GM18520 (cell line): ENCODE measurements at regions not wholly inside any gene's neighbourhood (a gene's known extent, or its start where the extent isn't known, plus 50 kb on each side); places are given as distances from the start of the nearest gene placed in this dataset.
A peak's percentile ranks its signal among the peaks of the same experiment; 100 is the strongest.
"Not testable (repeated sequence)": the region's sequence is repeated elsewhere in the genome, so short reads cannot be mapped to it uniquely, and the experiment has no call there.

Experiments used
- ATAC-seq: cut with Tn5 transposase; IDR thresholded peaks from one replicate; pipeline ENCODE4 v1.9.1; 2021; ENCODE audit not compliant: unreplicated experiment

GRCh38 chr4:170729236-170729635 lies 639.5 kb upstream of the AADAT start:
- no peak for ATAC-seq

- ATAC-seq, result no peak
These were observed 634.4 kb upstream of the AADAT start for GRCh38 chr4:170724191-170724590.

DNA sequence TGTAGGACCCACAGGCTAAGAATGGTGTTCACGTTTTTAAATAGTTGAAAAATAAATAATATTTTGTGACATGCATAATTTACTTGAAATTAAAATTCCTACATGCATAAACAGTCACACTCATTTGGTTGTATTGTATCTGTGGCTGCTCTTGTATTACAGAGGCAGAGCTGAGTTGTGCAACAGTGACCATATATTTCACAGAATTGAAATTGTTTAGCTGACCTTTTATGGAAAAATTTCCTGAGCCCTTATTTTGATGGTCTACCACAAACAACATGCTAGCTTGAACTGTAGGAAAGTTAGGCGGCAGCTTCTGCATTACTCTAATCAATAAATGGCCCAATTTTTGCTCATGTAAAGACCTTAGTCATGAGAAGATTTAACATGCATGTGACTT lies 633.4 kb upstream of the AADAT start:
- ATAC-seq, result no peak

- ATAC-seq, result no peak
These were observed 632.1 kb upstream of the AADAT start for GRCh38 chr4:170721812-170722373.

DNA sequence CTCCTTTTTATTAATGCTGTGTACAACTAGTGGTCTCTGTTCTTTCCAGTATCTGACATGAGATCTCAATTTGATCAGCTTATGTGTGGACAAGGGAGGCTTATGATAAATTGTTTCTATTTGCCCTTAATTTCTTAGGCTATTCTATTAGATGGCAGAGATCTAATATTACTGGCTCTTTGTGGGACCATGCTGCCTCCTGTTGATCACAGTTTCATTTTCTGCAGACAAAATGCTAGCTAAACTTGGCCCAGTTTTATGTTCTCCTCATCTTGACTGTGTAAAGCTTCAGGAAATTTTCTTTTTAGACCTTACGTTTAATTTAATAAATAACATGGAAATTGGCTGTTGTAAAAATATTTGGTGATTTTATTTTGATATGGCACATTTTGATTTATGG lies 627.1 kb upstream of the AADAT start:
- ATAC-seq, result no peak

- ATAC-seq, result no peak
These were observed 616.2 kb upstream of the AADAT start for GRCh38 chr4:170705907-170706306.

DNA sequence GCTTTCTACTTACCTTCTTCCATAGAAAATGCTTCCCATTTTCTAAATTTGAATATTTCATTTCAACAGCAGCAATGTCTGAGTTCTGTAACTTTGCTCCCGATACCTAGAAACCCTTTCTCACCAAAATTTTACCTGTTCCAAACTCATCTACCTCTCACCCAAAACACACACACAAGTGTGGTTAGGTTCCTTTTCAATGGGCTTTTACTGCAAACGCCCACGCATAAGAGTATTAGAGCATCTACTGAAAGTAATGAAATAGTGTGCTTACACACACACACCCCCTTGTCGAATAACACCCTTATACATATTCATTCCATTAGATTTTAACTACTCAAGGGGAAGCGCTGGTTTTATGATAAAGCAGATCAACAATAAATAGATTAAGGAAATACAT lies 610.3 kb upstream of the AADAT start:
- ATAC-seq, result no peak

GRCh38 chr4:170698334-170698733 lies 608.6 kb upstream of the AADAT start:
- peak; percentile 53 for ATAC-seq

DNA sequence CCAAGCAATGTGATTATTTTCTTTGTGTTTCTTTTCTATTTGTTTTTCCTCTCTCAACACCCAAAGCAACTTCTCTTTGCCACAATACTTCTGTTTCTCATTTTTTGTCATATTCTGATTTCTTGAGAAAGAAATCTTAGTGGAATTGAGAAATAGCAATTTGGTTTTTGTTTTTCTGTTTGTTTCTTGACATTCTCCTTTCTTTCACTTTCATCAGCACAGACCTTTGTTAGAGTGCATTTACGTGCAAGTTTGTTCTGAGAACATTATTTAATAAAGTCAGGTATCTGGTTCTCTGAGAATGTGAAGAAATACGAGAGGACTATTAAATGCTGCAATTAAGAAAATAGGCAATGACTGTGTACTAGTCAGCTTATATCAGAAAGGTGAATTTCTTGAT lies 608.1 kb upstream of the AADAT start:
- peak; percentile 31 for ATAC-seq

- no peak for ATAC-seq
These were observed 607.3 kb upstream of the AADAT start for GRCh38 chr4:170697045-170697444.

DNA sequence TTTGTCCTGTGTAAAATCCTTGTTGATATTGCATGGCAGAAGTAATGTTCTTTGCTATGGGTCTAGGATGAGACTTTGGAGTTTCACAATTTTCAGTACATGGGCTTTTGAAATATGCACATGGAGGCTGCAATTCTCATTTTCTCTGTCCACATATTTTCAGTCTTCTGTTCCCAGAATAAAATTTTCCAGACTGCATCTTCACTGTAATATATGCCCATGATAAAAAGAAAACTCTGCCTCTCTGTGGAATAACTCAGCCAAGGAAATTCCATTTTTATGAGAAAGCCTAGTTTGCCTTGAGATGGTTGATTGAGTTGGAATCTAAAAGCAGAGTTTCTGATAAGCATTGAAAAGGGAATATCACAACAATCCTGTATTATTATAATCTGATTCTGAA lies 601.4 kb upstream of the AADAT start:
- ATAC-seq, result no peak

DNA sequence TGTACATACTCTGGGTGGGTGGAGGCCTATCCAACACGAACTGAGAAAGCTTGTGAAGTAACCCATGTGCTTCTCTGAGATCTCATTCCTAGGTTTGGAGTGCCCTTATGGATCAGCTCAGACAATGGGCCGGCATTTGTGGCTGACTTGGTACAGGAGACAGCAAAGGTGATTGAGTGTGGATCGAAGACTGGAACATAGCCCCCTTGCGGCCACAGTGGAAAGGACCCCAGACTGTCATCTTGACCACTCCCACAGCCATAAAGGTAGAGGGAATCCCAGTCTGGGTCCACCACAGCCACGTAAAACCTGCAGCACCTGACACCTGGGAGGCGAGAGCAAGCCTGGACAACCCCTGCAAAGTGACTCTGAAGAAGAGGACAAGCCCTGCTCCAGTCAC lies 598.0 kb upstream of the AADAT start:
- no peak for ATAC-seq

- ATAC-seq, result not testable (repeated sequence)
These were observed 595.9 kb upstream of the AADAT start for GRCh38 chr4:170685701-170686100.

DNA sequence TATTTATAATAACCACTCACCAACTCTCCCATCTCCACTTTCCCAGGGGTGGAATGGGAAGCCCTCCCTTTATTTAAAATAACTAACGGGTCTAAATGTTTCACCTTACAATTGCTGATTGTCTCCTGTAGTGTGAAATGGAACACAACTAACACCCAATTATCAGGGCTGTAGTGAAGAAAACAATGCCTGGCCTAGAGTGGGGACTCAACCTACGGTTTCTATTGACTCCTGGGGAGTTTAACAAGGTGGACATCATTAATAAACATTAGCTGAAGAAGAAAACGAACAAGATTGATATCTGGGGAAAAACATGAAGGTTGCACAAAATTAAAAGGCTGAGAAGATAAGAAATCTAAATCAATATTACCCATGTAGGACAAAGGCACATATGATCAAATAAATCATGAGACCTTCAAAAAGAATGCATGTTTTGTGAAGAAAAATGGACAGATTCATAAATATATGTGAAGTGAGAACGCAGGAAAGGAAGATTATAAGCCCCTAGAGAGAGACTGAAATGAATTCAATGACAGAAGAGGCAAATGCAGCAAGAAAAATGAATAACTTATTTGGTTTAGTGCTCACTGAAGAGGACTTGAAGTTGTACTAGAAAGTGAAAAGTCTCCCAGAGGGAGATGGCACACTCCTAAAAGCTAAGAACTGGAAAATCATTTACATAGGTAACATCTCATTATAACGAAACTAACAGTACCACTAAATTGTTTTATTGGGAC lies 593.0 kb upstream of the AADAT start:
- ATAC-seq, result no peak

DNA sequence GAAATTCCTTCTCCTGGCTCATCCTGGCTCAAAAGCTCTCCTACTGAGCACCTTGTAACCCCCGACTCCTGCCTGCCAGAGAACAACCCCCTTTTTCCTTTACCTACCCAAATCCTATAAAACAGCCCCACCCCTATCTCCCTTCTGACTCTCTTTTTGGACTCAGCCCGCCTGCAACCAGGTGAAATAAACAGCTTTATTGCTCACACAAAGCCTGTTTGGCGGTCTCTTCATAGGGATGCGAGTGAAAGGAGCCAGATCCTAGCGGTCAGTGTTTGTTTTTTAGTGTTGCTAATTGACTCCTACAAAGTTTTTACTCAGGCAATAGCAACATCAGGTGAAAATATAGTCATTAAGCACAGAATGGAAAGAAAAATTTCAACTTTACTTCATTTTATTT lies 592.3 kb upstream of the AADAT start:
- not testable (repeated sequence) for ATAC-seq

DNA sequence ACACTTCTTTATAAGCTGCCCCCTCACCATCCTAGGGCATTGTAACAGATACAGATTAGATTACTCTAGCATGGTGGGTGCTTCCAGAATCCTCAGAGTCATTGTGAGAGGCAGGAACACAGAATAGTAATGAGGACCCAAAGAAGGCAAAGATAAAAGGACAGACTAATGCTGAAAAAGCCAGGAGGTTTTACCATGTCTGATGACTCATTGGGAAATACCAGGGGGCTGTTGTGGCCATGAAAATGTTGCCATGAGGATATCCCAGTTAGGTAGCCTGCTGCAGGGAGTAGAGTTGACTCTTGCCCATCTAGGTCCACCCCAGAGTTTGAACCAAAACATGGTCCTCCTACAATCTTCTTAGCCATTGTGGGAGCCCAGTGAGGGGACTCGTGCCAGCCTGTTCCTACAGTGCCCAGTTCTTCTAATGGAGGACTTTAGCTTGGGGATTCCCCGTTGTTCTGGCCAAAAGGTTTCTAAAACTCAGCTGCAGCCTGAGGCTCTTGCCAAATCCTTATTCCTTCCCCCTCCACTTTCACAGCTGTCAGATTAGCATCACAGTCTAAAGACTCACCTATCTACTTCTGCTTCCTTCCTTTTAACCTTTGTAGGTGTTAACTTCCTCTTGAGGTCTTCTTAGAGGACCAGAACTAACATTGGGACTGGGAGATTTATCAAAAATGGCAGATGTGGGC lies 586.0 kb upstream of the AADAT start:
- peak; percentile 54 for ATAC-seq

DNA sequence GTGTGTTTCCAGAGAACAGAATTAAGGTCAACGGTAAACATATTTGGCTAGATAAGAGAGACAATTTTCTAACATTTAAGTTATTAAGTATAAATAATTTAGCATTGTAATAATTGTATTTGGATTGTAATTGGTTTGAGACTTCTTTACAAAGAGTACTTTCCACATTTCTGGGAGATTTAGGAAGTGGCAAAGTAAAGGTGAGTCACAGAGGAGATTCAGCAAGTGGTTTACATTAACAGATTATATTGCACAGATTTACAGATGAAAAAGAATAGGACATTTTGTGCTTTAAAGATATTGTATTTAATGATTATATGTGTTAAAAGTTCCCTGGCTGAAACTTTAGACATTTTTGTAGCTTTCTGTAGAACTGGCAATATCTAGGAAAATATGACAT lies 584.4 kb upstream of the AADAT start:
- ATAC-seq, result no peak

GRCh38 chr4:170672381-170672965 lies 582.7 kb upstream of the AADAT start:
- ATAC-seq, result no peak

DNA sequence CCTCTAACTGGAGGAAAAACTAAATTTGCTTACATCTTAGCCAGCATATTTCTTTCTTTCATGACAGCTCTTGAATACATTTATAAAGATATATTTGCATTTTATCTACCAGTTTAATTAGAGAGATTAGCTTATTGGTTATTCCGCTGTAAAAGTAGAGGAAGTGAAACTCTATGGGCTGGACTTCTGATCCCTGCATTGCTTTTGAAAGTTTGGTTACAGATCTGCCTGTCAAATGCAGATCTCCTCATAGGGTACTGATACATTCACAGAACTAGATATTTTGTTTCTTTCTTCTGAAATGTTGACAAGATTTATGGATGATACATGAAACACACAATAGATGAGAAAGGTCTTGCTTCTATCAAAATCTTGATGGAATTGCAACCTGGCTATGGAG lies 581.4 kb upstream of the AADAT start:
- no peak for ATAC-seq

- no peak for ATAC-seq
These were observed 578.1 kb upstream of the AADAT start for GRCh38 chr4:170667814-170668213.

GRCh38 chr4:170666909-170667308 lies 577.2 kb upstream of the AADAT start:
- peak; percentile 65 for ATAC-seq

DNA sequence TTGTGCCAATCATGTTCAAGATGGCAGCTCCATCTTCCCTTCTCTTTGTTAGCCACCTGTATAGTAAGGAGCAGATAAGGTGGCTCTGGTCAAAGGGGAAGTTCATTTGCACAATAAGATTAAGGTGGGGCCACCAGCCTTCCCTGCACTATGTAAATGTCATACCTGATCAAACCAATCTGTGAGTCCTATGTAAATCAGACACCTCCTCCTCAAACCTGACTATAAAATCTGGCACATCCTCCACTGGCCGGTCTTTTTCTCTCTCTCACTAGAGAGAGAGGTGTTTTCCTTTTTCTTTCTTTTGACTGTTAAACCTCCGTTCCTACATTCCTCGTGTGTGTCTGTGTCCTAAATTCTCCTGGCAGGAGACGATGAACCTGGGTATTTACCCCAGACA lies 572.5 kb upstream of the AADAT start:
- ATAC-seq, result no peak
